AG04449 (cell line): ENCODE measurements at regions not wholly inside any gene's neighbourhood (a gene's known extent, or its start where the extent isn't known, plus 50 kb on each side); places are given as distances from the start of the nearest gene placed in this dataset.
A peak's percentile ranks its signal among the peaks of the same experiment; 100 is the strongest.

Experiments
- CTCF ChIA-PET: fragments of 350-600 bp; formaldehyde crosslinking; extraction: SDS; loops from one replicate; lab custom pipeline; 2021; ENCODE audit warnings: antibody characterized with exemption; lab: Yijun Ruan, JAX
- POLR2A ChIA-PET: fragments of 400-600, 350-600 bp; formaldehyde crosslinking; extraction: SDS; loops from one replicate; lab custom pipeline; 2020; ENCODE audit warnings: antibody characterized with exemption, inconsistent platforms; lab: Yijun Ruan, JAX
- DNase-seq: peaks from one replicate; pipeline ENCODE4 v3.0.0-alpha.2; 2010; ENCODE audit warnings: low read depth, low spot score
- H3K4me3 ChIP-seq: 2 replicates; pipeline ENCODE4 v1.5.1; 2011; ENCODE audit warnings: low read depth, mild to moderate bottlenecking, control low read depth, low read length
- CTCF ChIP-seq: IDR thresholded peaks from one replicate; pipeline ENCODE4 v1.5.1; 2011; ENCODE audit warnings: mild to moderate bottlenecking, moderate library complexity, low read length, control low read depth, inconsistent platforms; ENCODE audit not compliant: insufficient read depth; ENCODE audit errors: missing control alignments

GRCh38 chr6:48486373-48486772, 375.4 kb upstream of the PTCHD4 start:
- H3K4me3 ChIP-seq: no peak overlapping the region
- no peak for DNase-seq
- no peak for TF ChIP-seq CTCF
- ChIA-PET POLR2A (no interaction called here), CTCF (no interaction called here)

- H3K4me3 ChIP-seq: no peak overlapping the region
- peak; percentile 13 for TF ChIP-seq CTCF
- CTCF ChIA-PET: interaction anchor here (0.8 to 1.8 kb wide), 7 partner anchors 9 to 934 kb away, joined by 3 to 7 read pairs (median 4); no protein-coding TSS in a partner anchor
- DNase-seq: no peak
- POLR2A ChIA-PET: no interaction called here
These were observed 365.3 kb upstream of the PTCHD4 start for GRCh38 chr6:48476257-48476656.

- DNase-seq: no peak
- POLR2A ChIA-PET: no interaction called here
- no peak for TF ChIP-seq CTCF
- CTCF ChIA-PET: interaction anchor here (1.4 to 1.5 kb wide), 3 partner anchors 387 to 688 kb away, joined by 3 to 7 read pairs (median 4); no protein-coding TSS in a partner anchor
- H3K4me3 ChIP-seq: no peak overlapping the region
These were observed 364.3 kb upstream of the PTCHD4 start for GRCh38 chr6:48475275-48475674.

GRCh38 chr6:48474830-48475229, 363.8 kb upstream of the PTCHD4 start:
- TF ChIP-seq CTCF: no peak
- POLR2A ChIA-PET: no interaction called here
- H3K4me3 ChIP-seq: no peak overlapping the region
- CTCF ChIA-PET: no interaction called here
- DNase-seq: no peak

GRCh38 chr6:48474136-48474535, 363.1 kb upstream of the PTCHD4 start:
- CTCF ChIA-PET: no interaction called here

GRCh38 chr6:48472535-48472934, 361.5 kb upstream of the PTCHD4 start:
- CTCF ChIA-PET: no interaction called here
- POLR2A ChIA-PET: no interaction called here
- TF ChIP-seq CTCF: no peak
- no peak for DNase-seq
- no peak overlapping the region for H3K4me3 ChIP-seq

More at GRCh38 chr6:48474136-48474535, 363.1 kb upstream of the PTCHD4 start:
- POLR2A ChIA-PET: no interaction called here
- TF ChIP-seq CTCF: no peak
- DNase-seq: no peak
- no peak overlapping the region for H3K4me3 ChIP-seq
